ENCODE measurements at regions not wholly inside any gene's neighbourhood (a gene's known extent, or its start where the extent isn't known, plus 50 kb on each side); places are given as distances from the start of the nearest gene placed in this dataset.

GRCh38 chr13:22461854-22462490, 718.8 kb upstream of the SGCG start:
- no peak for DNase-seq

- no peak for DNase-seq
Observed at GRCh38 chr13:22463089-22463488, 717.7 kb upstream of the SGCG start.

- no peak for DNase-seq
Observed at GRCh38 chr13:22468045-22468444, 712.7 kb upstream of the SGCG start.

- DNase-seq = no peak
Observed at GRCh38 chr13:22468824-22469223, 712.0 kb upstream of the SGCG start.

- DNase-seq = no peak
Observed at GRCh38 chr13:22469452-22469851, 711.3 kb upstream of the SGCG start.

- no peak for DNase-seq
Observed at GRCh38 chr13:22470075-22470474, 710.7 kb upstream of the SGCG start.

- DNase-seq = no peak
Observed at GRCh38 chr13:22482496-22483000, 698.2 kb upstream of the SGCG start.

- no peak for DNase-seq
Observed at GRCh38 chr13:22483276-22483675, 697.5 kb upstream of the SGCG start.

GRCh38 chr13:22486490-22486889, 694.3 kb upstream of the SGCG start:
- no peak for DNase-seq

GRCh38 chr13:22487932-22488331, 692.8 kb upstream of the SGCG start:
- no peak for DNase-seq

- no peak for DNase-seq
Observed at GRCh38 chr13:22489771-22490170, 691.0 kb upstream of the SGCG start.

GRCh38 chr13:22495819-22496218, 685.0 kb upstream of the SGCG start:
- no peak for DNase-seq

- DNase-seq = no peak
Observed at GRCh38 chr13:22496803-22497508, 683.8 kb upstream of the SGCG start.

GRCh38 chr13:22497991-22498780, 682.6 kb upstream of the SGCG start:
- DNase-seq = no peak

- DNase-seq = no peak
Observed at GRCh38 chr13:22499919-22500318, 680.9 kb upstream of the SGCG start.

- no peak for DNase-seq
Observed at GRCh38 chr13:22505489-22505888, 675.3 kb upstream of the SGCG start.

GRCh38 chr13:22506096-22506691, 674.6 kb upstream of the SGCG start:
- DNase-seq = no peak

- peak; percentile 71 for DNase-seq
Observed at GRCh38 chr13:22517544-22517943, 663.2 kb upstream of the SGCG start.

GRCh38 chr13:22536851-22537250, 643.9 kb upstream of the SGCG start:
- no peak for DNase-seq

GRCh38 chr13:22538400-22538799, 642.4 kb upstream of the SGCG start:
- no peak for DNase-seq

- DNase-seq = no peak
Observed at GRCh38 chr13:22549126-22549525, 631.7 kb upstream of the SGCG start.

- DNase-seq = peak; percentile 29
Observed at GRCh38 chr13:22561581-22561980, 619.2 kb upstream of the SGCG start.

- no peak for DNase-seq
Observed at GRCh38 chr13:22562116-22562515, 618.7 kb upstream of the SGCG start.

Data from NCI-H2029 (cell line).